ENCODE measurements at regions not wholly inside any gene's neighbourhood (a gene's known extent, or its start where the extent isn't known, plus 50 kb on each side); places are given as distances from the start of the nearest gene placed in this dataset.

DNA sequence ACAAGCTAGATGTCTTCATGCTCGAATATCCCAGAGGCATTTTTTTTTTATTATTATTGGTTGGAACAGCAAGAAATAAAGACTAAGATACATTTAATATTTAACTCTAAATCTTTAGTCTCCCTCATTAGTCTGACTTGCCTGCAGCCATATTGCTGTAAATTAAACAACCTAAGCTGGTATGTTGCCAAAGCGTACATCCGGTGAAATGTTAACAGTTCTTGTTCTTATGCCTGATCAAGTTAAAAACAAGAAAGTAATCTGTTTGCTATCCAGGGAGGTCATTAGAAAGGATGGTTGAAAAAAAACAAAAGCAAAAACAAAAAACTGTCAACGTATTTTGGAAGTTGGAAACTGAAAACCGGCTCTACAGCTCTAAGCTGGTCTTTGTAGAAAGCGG, 125.9 kb upstream of the NABP1 start:
- DNase-seq: no peak
- in situ Hi-C loops (cut with MboI; ENCODE audit: low pct_unique_long_range_greater_than_20kb, low sequenced_read_pairs): loop anchor here (25.0 kb wide), 2 partner anchors 260 to 610 kb away; no protein-coding TSS in a partner anchor

DNA sequence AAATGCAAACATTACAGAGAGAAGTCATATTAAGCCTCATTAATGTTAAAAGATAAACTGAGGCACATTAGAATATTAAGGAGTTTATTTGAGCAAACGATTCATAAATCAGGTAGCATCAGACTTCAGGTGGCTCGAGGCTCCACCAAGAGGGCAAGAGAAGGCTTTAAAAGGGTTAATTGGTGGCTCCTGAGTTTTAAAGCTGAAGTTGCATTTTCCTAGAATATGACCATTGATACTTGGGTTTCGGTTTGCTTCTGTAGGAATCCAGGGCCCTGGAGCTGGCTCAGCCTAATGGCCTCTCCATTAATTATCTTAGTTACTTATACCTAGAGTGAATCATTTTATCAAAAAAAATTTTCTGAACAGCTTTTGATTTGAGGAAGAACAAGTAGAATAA, 123.7 kb upstream of the NABP1 start:
- no peak for DNase-seq
- in situ Hi-C loops (cut with MboI; ENCODE audit: low pct_unique_long_range_greater_than_20kb, low sequenced_read_pairs): loop anchor here (25.0 kb wide), 2 partner anchors 258 to 608 kb away; no protein-coding TSS in a partner anchor

DNA sequence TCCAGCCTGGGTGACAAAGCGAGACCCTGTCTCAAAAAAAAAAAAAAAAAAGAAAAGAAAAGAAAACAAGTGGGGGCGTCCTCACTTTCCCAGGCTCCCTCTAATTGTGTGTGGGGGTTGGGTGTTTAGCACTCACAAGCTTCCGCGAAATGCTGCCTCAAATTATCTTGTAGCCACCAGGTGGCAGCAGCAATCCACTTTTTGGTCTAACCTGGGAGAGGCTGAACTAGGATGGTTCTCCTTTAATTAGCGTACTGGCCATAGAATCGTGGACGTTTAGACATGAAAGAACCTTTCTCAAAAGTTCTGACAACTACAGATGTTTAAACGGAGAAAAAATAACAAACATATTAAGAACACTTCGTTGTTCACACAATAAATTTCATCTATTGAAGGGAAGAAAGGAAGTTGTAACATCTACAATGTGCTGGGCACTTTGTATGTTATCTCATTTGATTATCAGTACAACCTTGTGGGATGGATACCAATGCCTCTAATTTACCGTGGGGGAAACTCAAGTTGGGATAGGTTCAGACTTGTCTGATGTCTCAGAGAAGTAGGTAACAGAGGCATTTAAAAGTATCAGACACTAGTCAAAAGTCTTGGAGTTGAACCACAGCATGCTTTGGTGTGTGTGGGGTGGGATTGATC, 122.7 kb upstream of the NABP1 start:
- in situ Hi-C loops (cut with MboI; ENCODE audit: low pct_unique_long_range_greater_than_20kb, low sequenced_read_pairs): loop anchor here (25.0 kb wide), 2 partner anchors 257 to 607 kb away; no protein-coding TSS in a partner anchor
- DNase-seq: peak; percentile 81

DNA sequence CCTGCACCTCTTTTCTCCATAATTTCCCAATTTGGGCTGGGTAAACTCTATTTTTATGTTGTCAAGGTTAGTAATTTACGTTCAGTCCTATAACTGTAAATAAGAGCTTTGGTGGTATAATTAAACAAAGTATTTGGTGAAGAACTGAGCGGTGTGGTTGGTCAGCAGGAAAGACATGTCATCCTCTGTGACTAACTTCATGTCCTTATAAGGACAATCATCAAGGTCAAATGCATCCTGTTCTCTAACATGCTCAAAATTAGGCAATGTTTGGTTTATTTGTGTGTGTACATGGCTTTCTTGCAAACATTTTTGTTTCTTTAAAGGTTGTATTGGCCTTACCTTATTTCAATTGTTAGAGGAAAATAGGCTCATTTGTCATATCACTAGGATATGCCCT, 121.5 kb upstream of the NABP1 start:
- in situ Hi-C loops (cut with MboI; ENCODE audit: low pct_unique_long_range_greater_than_20kb, low sequenced_read_pairs): loop anchor here (25.0 kb wide), 2 partner anchors 256 to 606 kb away; no protein-coding TSS in a partner anchor
- DNase-seq: no peak

- in situ Hi-C loops (cut with MboI; ENCODE audit: low pct_unique_long_range_greater_than_20kb, low sequenced_read_pairs): loop anchor here (25.0 kb wide), 2 partner anchors 254 to 604 kb away; no protein-coding TSS in a partner anchor
- no peak for DNase-seq
These were observed 120.1 kb upstream of the NABP1 start for GRCh38 chr2:191557841-191558240.

DNA sequence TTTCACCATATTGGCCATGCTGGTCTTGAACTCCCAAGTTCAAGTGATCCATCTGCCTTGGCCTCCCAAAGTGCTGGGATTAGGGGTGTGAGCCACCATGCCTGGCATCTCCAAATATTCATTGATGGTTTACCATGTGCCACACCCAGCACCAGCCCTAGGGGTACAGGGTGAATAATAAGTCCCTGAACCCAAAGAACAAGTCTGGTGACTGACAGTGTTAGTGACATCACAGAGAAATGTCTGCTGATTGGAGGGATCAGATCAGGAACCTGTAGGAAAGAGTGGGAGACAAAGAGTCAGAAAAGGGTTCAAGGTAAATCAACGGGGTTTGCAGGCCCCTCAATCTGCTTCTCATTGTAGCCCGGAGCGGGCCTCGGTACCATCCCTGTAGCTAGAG, 118.4 kb upstream of the NABP1 start:
- in situ Hi-C loops (cut with MboI; ENCODE audit: low pct_unique_long_range_greater_than_20kb, low sequenced_read_pairs): loop anchor here (25.0 kb wide), 2 partner anchors 253 to 603 kb away; no protein-coding TSS in a partner anchor
- no peak for DNase-seq

GRCh38 chr2:191560411-191560980, 117.4 kb upstream of the NABP1 start:
- in situ Hi-C loops (cut with MboI; ENCODE audit: low pct_unique_long_range_greater_than_20kb, low sequenced_read_pairs): loop anchor here (10.0 to 25.0 kb wide), 3 partner anchors 134 to 602 kb away; no protein-coding TSS in a partner anchor
- no peak for DNase-seq

- in situ Hi-C loops (cut with MboI; ENCODE audit: low pct_unique_long_range_greater_than_20kb, low sequenced_read_pairs): loop anchor here (10.0 to 25.0 kb wide), 3 partner anchors 130 to 597 kb away; no protein-coding TSS in a partner anchor
- DNase-seq: no peak
These were observed 112.8 kb upstream of the NABP1 start for GRCh38 chr2:191565120-191565519.

GRCh38 chr2:191565647-191566198, 112.2 kb upstream of the NABP1 start:
- in situ Hi-C loops (cut with MboI; ENCODE audit: low pct_unique_long_range_greater_than_20kb, low sequenced_read_pairs): loop anchor here (10.0 to 25.0 kb wide), 3 partner anchors 129 to 597 kb away; no protein-coding TSS in a partner anchor

GRCh38 chr2:191566344-191566743, 111.6 kb upstream of the NABP1 start:
- in situ Hi-C loops (cut with MboI; ENCODE audit: low pct_unique_long_range_greater_than_20kb, low sequenced_read_pairs): loop anchor here (10.0 to 25.0 kb wide), 3 partner anchors 128 to 596 kb away; no protein-coding TSS in a partner anchor
- peak; percentile 83 for DNase-seq

More at GRCh38 chr2:191565647-191566198, 112.2 kb upstream of the NABP1 start:
- peak; percentile 69 for DNase-seq

DNA sequence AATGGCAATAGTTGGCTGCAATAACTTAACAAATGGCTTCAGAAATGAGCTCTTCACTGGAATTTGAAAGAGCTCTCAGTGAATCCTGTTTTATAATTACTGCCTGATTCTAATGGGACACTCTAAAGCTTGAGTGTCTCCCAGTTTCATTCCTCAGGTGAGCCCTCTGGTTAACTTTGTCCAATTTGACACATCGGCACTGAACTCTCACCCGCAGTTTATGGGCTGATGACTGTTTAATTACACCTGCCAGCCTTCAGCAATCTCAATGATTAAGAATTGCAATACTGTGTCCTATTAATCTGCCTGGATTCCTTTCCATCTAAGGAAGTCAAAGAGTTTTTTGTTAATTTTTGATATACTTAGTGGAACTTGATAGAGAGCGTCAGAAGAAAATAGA, 110.7 kb upstream of the NABP1 start:
- DNase-seq: no peak
- in situ Hi-C loops (cut with MboI; ENCODE audit: low pct_unique_long_range_greater_than_20kb, low sequenced_read_pairs): loop anchor here (10.0 to 25.0 kb wide), 3 partner anchors 128 to 595 kb away; no protein-coding TSS in a partner anchor

- in situ Hi-C loops (cut with MboI; ENCODE audit: low pct_unique_long_range_greater_than_20kb, low sequenced_read_pairs): loop anchor here (10.0 to 25.0 kb wide), 3 partner anchors 126 to 593 kb away; no protein-coding TSS in a partner anchor
- no peak for DNase-seq
These were observed 108.9 kb upstream of the NABP1 start for GRCh38 chr2:191569025-191569424.

DNA sequence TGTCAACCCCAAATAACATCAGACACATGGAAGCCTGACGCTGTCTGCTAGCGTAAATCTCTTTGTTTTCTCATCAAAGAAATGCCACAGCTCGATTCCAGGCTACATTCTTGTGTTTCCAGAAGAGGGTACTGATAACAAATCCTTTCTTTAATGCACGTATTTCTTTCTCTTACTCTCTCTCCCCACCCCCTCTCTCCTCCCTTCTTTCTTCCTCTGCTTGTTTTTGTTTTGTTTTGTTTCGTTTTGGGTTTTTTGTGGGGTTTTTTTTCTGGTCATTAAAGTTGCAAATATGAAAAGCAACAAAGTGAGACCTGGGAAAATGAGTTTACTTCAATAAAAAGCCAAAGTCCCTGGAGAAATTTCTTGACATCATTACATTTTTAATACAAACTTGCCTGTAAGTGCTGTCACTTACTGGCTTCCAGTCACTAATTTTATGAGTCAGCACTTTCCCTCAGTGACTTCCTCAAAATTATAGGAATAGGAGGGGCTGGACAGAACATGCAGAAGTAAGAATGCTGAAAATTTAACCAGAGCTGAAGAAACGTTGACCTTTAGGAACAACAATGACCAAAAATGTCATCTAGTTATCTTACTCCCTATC, 106.7 kb upstream of the NABP1 start:
- in situ Hi-C loops (cut with MboI; ENCODE audit: low pct_unique_long_range_greater_than_20kb, low sequenced_read_pairs): loop anchor here (25.0 kb wide), 2 partner anchors 241 to 591 kb away; no protein-coding TSS in a partner anchor
- peak; percentile 91 for DNase-seq

DNA sequence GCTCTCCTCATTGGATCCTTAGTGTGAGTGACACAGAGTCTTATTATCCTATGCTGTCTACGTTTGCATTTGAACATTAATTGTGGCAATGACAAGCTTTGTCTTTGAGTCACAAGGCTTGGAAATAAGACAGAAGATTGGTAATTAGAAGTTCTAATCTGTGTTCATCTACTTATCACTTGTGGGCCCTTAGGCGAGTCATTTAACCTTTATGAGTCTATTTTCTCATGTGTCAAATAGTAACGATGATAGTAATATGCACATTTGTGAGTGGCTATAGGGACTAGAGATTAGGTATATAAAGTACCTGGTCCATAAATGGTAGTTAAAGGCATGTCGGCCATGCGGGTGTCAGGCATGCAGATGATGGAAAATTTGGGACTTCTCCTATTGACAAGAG, 105.6 kb upstream of the NABP1 start:
- in situ Hi-C loops (cut with MboI; ENCODE audit: low pct_unique_long_range_greater_than_20kb, low sequenced_read_pairs): loop anchor here (25.0 kb wide), 2 partner anchors 240 to 590 kb away; no protein-coding TSS in a partner anchor

DNA sequence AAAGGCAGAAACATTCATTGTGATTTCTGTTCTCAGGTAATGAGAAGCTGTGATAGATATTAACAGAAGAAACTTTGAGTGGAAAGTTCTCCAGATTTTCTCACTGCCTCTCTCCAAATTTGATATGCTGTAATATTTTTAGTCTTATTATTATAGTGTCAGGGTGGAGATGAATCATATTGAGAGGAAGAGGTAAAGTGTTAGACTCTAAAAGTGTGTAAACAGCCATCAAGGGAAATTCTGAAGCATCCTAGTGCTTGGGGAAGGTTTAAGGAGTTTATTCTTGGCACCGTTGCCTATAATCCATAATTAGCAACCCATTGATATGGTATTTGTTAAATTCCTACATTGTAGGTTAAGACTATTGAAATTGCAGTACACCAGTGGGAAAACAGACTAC, 104.7 kb upstream of the NABP1 start:
- in situ Hi-C loops (cut with MboI; ENCODE audit: low pct_unique_long_range_greater_than_20kb, low sequenced_read_pairs): loop anchor here (25.0 kb wide), 2 partner anchors 239 to 589 kb away; no protein-coding TSS in a partner anchor
- no peak for DNase-seq

More for the DNA sequence above, 105.6 kb upstream of the NABP1 start:
- no peak for DNase-seq

- DNase-seq: no peak
- in situ Hi-C loops (cut with MboI; ENCODE audit: low pct_unique_long_range_greater_than_20kb, low sequenced_read_pairs): loop anchor here (25.0 kb wide), 2 partner anchors 238 to 588 kb away; no protein-coding TSS in a partner anchor
These were observed 103.7 kb upstream of the NABP1 start for GRCh38 chr2:191574232-191574631.

DNA sequence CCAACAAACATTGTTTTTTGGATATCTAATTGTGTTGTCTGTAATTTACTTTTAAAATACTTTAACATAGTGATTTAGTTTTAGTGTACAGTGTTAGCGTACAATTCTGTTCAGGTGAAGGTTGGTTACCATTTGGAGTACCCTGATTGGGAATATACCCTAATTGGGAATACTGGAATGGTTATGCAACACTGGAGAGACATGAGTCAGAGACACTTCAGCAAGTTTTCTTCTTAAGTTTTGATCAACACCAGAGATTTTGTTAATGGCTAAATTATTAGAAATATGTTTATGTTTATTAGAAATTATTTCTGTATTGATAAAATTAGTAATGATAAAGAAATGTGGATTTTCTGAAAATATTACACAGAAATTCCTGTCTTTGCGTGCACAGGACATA, 100.3 kb upstream of the NABP1 start:
- in situ Hi-C loops (cut with MboI; ENCODE audit: low pct_unique_long_range_greater_than_20kb, low sequenced_read_pairs): no loop called here
- no peak for DNase-seq

GRCh38 chr2:191578031-191578430, 99.9 kb upstream of the NABP1 start:
- no peak for DNase-seq
- in situ Hi-C loops (cut with MboI; ENCODE audit: low pct_unique_long_range_greater_than_20kb, low sequenced_read_pairs): no loop called here

DNA sequence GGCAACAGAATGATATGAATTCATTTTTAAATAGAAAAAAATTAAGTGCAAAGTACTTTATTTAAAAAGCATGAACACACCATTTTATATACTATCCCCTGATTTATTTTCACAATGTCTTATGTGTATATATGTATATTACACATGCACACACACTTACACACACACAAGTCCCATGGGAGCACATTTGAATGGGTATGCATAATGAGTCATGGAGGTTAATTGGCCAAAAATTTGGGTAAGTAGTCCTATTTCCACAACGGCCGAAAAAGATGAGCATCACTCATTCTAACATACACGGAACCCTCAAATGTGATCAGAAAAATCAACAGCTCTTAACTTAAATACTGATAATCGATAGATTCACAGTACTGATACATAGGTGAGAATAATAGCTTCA, 97.4 kb upstream of the NABP1 start:
- DNase-seq: no peak
- in situ Hi-C loops (cut with MboI; ENCODE audit: low pct_unique_long_range_greater_than_20kb, low sequenced_read_pairs): no loop called here
